ENCODE measurements at regions not wholly inside any gene's neighbourhood (a gene's known extent, or its start where the extent isn't known, plus 50 kb on each side); places are given as distances from the start of the nearest gene placed in this dataset.
A peak's percentile ranks its signal among the peaks of the same experiment; 100 is the strongest.
"Not testable (repeated sequence)": the region's sequence is repeated elsewhere in the genome, so short reads cannot be mapped to it uniquely, and the experiment has no call there.

DNA sequence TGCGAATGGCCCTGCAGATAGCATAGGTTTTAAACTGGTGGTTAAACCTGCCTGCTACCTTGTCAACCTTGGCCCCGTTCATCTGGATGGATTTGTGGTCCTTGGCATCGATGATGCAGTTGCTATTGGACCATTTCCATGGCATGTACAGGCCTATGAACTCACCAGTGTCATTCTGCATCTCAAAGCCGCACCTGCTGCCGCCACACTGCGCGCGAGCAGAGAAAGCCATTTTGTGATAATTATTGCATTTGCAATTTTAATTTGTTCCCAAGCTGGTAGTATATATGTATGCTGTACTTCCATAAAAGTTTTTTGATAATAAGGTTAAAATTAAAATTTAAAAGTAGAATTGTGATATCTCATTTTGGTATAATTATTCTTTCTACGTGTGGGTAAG, 94.8 kb upstream of the UXS1 start:
- DNase-seq = no peak

DNA sequence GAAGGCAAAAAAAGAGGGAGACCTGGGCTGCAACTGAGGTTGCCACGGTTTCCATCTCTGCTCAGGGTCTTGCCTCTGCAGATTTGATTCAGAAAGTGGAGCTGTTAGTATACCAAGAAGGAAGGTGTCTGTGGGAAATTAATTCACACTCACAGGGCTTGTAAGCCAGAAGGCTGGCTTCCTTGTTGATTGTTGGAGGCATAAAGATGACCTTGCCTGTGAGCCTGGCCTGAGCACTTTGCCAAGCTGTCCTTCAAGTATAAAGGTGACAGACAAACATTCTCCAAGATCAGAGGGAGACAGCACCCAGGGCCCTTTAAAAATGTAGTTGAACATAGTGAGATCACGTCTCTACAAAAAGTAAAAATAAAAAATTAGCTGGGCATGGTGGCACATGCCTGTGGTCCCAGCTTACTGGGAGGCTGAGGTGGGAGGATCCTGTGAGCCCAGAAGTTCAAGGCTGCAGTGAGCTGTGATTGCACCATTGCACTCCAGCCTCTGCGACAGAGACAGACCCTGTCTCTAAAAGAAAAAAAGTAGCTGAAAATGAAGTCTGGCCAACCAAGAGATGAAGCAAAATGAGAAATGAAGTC, 91.2 kb upstream of the UXS1 start:
- DNase-seq = no peak

- DNase-seq = no peak
These were observed 90.6 kb upstream of the UXS1 start for GRCh38 chr2:106284691-106285202.

DNA sequence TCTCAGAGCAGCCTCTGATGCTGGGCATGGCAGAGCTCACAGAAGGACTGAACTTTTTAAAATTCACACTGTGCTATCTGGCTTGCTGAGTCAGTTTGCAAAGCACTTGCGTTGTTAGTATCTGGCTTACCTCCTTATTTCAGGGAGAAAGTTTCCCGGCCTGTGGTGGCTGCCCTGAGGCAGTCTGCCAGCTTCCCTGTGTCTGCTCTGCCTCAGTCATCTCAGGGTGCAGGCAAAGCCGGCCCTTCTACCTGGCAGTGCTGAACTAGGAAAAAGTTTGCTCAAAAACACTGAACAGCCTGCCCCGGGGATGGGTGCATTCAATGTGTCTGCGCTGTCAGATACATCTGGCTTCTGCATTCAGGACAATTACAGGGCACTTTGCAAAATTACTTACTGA, 90.2 kb upstream of the UXS1 start:
- DNase-seq = no peak

DNA sequence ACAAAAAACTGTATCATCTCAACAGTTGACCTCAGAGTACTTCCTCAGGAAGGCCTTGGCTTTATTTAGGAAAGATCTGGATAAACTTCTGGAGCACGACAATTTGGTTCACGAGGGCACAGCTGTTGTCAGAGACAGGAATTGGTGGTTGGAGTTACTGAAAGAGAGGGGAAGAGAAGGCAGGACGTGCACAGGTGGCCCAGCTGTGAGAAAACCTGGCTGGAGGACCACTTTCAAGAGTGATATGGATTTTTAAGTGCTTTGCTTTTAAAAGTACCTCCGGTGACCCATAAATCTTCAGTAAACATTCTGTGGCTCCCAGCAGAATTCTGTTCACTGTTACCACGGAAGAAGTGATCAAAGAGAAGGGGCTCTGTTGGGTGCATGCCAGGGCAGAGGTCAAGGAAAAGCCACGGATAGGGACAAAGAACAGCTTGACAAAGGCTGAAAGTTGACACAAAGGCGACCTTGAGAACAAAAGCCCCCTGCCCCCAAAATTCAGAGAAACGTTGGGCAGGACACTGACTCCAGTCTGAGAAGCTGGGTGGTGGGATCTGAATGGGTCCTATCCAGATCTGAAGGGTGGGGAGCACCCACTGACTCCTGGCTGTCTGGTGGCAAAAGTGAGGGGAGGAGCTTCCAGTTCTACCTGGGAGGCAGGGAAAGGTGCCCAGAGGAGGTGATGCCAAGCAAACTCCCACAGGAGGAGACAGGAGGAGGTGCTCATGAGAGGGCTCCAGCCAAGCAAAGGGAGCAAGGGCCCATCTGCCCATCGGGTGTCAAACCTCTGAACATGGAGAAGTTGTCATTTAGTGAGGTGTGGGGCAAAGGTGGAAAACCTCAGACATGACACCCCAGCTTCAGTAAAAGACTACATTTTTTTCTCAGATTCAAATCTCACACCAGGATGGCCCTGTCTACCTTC, 89.4 kb upstream of the UXS1 start:
- DNase-seq = peak; percentile 46

DNA sequence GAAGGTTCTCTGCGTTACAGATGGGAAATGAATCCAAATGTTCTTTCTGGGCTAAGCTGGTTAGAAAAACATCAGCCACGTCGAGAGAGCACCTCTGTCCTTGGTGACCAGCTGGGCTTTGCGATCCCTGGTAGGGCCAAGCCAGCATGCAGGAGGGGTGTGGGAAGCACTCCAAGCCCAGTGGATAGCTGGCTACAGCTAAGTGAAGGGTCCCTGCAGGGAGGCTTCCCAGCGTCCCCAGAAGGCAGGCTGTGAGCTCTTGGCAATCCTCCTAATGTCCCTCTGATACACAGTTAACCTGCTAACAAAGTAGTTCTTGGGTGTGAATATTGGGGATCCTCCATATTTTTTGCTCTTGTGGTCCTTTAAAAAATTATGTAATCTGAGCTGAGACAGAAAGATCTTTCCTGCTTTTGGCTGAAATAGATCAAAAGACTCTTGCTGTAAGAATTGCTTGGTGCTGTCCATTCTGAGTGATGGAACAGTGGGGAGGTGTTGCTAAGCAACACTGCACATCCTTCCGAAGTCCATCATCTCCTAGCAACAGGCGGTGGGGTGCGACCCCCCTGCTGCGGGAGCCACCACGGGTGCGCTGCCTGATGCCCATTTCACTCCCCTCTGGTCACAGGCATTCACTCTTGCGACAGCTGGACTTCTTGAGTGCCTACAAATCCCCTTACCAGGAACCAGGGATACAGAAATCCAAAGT, 88.5 kb upstream of the UXS1 start:
- DNase-seq = peak; percentile 3

GRCh38 chr2:106281907-106282430, 87.9 kb upstream of the UXS1 start:
- DNase-seq = not testable (repeated sequence)

DNA sequence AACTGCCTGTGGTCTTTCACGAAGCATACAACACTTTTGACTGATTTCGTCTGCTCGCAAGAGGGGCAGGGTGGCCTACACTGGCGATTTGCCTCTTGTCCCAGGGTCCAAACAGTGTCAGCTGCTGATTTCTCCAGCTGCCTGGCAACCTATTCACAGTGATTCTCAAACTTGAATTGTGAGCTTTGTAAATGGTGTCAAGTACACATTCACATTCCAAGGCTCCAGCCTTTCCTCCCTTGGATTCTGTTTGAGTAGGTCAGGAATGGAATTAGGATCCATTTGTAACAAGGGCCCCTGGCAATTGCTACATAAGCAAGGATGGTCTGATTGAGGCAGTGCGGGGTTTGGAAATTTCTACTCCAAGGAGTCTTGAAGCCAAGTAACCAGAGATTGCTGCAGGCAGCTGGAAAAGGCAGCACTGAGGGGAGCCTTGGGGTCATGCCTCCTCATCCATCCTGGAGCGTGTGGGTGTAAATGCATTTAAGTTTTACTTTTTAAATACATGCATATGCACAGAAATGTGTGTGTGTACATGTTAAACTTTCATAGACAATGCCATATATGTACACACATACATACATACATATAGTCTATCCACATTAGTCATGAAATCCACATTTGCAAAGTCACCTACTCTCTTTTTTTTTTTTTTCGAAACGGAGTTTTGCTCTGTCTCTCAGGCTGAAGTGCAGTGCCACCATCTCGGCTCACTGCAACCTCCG, 86.8 kb upstream of the UXS1 start:
- DNase-seq = no peak

- DNase-seq = no peak
These were observed 86.1 kb upstream of the UXS1 start for GRCh38 chr2:106280224-106280623.

- DNase-seq = no peak
These were observed 84.2 kb upstream of the UXS1 start for GRCh38 chr2:106278112-106278876.

DNA sequence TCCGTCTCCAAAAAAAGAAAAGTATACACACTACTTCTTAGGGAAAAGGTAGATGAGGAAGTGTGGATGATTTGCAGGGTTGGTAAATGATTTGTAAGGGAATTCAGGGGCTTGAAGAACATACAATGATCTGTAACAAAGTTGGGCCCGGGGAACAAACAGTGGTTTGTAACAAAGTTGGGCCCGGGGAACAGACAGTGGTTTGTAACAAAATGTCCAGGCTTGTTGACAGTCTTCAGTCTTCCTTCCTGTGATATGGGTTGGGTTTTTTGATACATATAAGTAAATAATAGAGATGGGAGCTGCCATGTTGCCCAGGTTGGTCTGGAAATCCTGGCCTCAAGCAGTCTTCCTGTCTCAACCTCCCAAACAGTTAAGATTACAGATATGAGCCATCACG, 83.3 kb upstream of the UXS1 start:
- no peak for DNase-seq

GRCh38 chr2:106275971-106276370, 81.9 kb upstream of the UXS1 start:
- DNase-seq = no peak

GRCh38 chr2:106274668-106275067, 80.6 kb upstream of the UXS1 start:
- DNase-seq = no peak

DNA sequence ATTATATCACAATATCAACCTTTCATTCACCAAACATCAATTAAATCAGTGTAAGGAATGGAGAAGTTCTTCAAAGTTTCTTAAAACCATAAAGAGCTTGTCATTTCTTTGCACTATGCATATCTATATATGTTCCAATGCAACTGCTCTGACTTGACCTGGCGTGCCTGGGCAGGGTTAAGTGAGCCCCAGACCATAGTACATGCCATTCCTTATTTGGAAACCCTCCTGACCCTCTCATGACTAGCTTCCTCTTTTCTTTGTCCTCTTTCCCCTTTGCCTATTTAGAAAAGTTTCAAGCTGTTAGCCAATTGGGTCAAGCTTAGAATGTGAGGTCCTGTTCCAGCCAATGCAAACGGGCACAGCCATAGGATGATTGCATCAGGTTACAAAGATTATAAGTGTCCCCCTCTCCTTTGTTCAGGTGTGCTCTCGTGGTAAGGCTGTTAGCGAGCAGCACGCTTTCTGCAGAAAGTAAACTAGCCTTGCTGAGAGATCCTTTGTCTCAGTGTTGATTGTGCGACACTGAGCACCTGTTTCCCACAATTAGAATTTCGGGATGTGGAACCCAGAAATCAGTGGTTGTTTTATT, 78.2 kb upstream of the UXS1 start:
- no peak for DNase-seq

DNA sequence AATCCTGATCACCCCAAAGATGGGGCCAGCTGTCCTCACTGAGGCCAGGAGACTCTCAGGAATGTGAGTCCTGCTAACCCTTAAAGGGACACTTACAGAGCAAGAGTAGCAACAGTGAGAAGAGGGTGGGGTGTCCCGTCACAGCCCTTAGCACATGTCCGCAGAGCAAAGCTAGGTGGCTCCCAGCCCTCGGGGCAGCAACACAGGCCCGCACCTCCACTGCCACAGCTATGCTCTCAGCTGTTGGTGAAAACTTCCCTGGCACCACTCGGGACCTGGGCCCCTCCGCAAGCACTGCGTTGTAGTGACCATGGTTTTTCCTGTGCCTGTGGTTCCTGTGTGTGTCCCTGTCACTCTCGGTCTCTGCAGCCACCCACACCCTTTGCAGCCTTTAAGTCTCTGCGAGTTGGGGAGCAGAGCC, 76.4 kb upstream of the UXS1 start:
- no peak for DNase-seq

DNA sequence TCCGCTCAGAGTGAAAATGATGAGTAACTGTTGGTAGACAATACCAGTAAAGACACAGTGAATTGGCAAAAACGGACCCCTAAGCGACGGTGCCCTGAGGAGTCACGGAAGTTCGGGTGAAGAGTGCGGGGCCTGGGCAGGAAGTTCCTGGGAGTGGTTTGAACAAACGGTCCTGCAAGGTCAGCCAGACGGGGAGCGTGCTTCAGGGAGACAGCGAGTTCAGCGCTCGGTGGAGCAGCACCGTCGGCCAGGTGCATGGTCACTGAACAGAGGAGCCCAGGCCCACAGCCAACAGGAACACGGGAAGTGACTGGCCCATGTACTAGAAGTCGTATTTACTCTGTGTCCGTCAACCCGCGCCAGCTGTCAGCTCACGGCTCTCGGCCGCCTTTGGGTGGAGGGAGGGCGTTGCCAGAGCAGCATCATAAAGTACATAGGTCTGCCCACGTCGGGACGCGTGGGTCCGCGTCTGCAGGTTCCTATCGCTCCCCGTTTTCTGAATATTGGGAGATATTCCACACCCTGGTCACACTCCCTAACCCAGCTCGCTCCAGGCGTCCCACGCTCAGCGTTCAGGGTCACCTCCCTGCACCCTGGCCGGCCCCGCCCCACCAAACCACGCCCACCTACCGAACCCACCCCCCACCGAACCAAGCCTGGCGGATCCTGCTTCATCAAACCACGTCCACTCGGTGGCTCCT, 75.6 kb upstream of the UXS1 start:
- peak; percentile 27 for DNase-seq

GRCh38 chr2:106267997-106268396, 73.9 kb upstream of the UXS1 start:
- no peak for DNase-seq

DNA sequence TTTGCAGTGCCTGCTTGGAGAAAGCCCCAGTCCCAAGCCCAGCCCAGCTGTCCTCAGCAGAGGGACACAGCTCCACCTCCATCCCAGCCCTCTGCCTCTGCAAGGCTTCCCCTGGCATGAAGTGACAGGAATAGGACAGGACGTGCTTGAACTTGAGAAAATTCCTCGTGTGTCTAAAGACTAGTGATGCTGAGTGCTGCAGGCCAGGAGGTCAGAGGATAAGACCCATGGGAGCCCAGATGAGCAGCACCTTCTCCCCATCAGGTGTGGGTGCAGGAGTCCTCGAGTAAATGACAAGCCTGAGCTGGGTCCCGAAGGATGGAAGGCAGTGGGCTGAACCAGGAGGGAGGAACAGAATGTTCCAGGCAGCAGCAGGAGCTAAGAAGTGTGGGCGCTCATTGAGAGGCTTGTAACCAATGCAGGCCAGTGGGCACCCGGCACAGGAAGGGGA, 67.8 kb upstream of the UXS1 start:
- no peak for DNase-seq

GRCh38 chr2:106258859-106259258, 64.8 kb upstream of the UXS1 start:
- DNase-seq = not testable (repeated sequence)

- no peak for DNase-seq
These were observed 63.7 kb upstream of the UXS1 start for GRCh38 chr2:106257830-106258229.

DNA sequence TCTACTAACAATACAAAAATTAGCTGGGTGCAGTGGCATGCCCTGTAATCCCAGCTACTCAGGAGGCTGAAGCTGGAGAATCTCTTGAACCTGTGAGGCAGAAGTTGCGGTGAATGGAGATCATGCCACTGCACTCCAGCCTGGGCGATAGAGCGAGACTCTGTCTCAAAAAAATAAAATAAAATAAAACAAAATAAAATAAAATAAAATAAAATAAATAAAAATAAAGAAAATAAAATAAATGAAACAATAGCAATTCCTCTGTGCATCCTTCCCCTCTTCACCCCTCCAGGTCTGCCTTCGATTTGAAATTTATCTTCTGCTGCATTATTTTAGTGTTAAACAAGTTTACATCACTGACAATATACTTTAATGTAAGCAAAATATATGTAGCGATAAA, 63.0 kb upstream of the UXS1 start:
- no peak for DNase-seq

Measured in DMS79 treated with DMSO at 0.1 percent for 48 hours (cell line).